Glomerular endothelial cell (primary cell): ENCODE measurements at regions not wholly inside any gene's neighbourhood (a gene's known extent, or its start where the extent isn't known, plus 50 kb on each side); places are given as distances from the start of the nearest gene placed in this dataset.

ENCODE experiments used
- DNase-seq: peaks from one replicate; pipeline ENCODE4 v3.0.0-alpha.2; 2011; ENCODE audit warnings: low read depth, low spot score; ENCODE audit errors: extremely low read depth

DNA sequence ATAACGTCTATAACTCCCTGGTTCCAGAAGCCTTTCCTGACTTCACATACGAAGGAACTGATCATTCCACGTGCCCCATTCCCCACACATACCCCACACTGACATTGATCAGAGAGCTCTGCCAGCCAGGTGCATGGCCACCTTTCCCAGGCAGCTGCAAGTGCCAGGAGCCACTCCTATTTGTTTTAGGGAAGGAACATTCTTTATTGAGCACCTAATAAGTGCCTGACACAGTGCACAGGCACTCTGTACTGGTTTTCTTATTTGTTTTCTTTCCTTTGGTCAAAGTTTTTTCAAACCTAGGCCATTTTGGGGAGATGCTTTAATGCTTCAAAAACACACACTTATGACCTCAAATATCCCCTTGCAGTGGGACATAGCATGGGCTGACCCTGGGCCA lies 50.0 kb downstream of the PITPNM2 start:
- no peak for DNase-seq

- DNase-seq, result no peak
These were observed 50.4 kb downstream of the PITPNM2 start for GRCh38 chr12:123100450-123100849.

DNA sequence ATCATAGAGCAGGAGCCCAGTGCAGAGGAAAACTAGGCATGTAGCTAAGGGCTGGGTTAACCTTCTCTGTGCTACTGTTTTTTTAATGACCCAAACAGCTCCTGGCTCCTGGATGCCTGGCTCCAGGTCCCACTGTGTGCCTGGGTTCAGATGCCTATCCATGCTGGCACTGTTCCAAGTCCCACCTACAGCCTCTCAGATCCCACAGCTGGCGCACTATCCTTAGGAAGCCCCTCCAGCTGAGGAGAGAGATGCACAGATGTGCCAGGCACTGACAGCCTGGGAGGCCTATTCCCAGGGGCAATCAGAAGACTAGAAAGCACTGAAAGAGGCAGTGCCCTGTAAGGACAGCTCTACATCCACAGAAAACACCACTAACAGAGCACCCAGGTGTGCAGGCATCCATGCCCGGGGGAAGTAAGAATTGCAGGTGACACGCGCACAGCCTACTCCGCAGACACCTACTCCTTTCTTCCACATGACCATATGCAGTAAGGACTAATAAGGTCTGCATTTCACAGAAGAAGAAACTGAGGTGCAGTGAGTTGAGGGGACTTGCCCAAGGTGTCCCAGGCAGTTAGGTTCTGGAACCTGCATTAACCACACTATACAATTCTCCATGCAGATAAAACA lies 51.2 kb downstream of the PITPNM2 start:
- DNase-seq, result no peak

DNA sequence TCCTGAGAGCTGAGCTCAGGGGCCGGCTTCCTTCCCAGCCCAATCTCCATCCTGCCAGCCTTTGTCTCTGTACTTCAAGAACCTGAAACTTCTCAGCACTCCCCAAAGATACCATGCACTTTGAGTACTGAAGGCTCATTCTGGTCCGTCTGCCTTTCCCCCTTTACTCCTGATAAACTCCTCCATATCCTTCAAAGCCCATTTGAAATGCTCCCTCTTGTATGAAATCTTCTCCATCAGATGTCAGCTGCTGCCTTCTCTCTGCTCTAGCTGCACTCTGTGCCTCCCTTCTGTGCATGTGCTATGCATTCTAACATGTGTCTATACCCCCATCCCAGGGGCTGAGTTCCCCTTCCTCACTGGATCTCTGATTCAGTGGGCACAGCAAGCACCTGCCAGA lies 52.1 kb downstream of the PITPNM2 start:
- no peak for DNase-seq

- no peak for DNase-seq
These were observed 53.3 kb downstream of the PITPNM2 start for GRCh38 chr12:123097561-123098084.

DNA sequence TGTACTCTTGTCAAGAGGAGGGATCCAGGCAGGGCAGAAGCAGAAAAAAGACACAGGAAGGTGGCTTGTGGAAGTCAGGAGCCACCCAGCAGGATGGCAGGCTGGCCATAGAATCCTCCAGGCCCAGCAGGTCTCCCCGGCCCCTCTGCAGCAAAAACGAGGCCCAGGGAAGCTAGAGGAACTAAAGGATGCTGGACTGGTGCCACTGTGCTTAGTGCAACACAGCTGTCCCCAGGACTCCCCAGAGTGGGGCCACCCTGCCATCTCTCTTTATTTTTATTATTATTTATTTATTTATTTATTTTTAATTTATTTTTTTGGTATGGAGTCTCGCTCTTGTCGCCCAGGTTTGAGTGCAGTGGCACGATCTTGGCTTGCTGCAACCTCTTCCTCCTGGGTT lies 54.1 kb downstream of the PITPNM2 start:
- DNase-seq, result no peak

- DNase-seq, result no peak
These were observed 54.7 kb downstream of the PITPNM2 start for GRCh38 chr12:123096182-123096581.

- DNase-seq, result no peak
These were observed 55.6 kb downstream of the PITPNM2 start for GRCh38 chr12:123095078-123095881.

DNA sequence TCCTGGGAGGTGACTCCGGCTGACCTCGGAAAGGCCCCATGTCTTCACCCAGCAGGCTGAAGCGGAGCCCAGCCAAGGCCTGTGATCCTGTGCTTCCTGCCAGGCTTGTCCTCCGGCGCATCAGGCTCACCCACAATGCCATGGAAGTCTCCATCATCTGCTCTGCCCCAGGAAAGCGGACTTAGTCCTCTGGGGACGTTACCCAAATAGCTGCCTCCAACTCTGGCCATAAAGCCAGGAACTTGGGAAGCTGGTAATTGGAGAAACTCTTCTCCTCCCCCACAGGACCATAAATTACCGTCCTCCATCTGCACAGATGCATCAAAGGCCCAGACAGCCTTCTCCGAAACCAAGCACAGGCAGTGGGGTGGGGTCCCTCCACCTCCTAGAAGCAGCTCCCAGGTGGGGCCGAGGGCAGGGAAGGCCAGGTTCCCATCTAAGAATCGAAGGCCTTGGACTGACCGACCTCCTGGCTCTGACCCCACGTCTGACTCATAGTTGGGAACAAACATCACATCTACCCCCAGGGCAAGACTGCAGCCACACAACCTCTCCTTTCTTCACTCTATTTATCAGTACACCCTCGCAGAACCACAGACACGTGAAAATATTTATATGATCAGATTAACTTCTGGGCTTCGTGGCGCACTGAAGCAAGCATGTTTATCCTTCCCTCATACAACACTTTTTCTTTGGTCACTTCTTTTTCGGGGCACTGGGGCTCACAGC lies 56.4 kb downstream of the PITPNM2 start:
- DNase-seq, result no peak

DNA sequence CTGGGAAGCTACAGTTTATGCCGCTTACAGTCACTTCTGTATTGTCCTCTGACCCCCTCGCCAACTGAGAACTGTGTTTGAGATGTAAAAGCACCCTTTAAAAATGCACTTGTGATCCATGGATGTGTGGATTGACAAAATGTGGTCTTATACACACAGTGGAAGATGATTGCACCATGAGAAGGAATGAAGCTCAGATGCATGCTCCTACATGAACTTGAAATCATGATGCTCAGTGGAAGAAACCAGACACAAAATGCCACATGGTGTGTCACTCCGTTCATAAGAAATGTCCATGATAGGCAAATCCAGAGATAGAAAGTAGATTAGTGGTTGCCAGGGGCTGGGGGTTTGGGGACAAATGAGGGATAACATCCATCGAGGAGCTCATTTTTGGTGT lies 58.0 kb downstream of the PITPNM2 start:
- no peak for DNase-seq

- no peak for DNase-seq
These were observed 59.4 kb downstream of the PITPNM2 start for GRCh38 chr12:123091230-123092150.

- peak; percentile 60 for DNase-seq
These were observed 61.1 kb downstream of the PITPNM2 start for GRCh38 chr12:123089631-123090353.

- DNase-seq, result no peak
These were observed 61.8 kb downstream of the PITPNM2 start for GRCh38 chr12:123089140-123089539.

DNA sequence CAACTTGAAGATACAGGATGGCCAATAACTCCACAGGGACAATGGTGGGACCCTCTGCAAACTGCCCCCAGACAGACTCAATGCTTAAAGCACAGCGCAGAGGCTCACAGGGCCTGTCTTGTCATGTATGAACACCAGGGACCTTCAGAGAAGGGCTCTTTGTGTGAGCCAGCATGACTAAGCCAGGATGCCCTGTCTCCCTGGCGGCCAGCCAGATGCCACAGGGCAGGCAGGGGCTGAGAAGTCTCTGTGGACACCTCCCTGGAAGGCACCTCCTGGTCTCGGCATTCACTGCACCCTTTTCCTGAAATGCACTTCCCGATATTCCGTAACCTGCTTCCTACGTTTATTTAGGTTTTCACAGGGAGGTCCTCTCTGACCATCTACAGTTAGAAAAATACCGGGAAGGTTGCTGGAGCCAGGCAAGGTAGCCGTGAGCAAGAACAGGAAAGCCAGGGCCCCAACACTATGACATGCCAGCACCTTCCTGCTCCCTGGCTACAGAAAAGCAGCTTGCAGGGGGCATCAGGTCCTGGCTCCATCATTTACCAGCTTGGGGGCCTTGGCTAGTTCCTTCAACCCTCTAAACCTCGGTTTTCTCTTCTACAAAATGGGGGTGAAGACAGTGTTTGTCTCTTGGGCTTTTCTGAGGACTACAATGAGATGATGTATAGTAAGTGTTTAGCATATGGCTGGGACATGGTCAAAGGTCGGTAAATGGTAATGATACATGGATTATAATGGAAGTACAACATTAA lies 65.0 kb downstream of the PITPNM2 start:
- no peak for DNase-seq

- DNase-seq, result no peak
These were observed 65.8 kb downstream of the PITPNM2 start for GRCh38 chr12:123085066-123085465.

GRCh38 chr12:123083661-123084571 lies 67.0 kb downstream of the PITPNM2 start:
- DNase-seq, result no peak

DNA sequence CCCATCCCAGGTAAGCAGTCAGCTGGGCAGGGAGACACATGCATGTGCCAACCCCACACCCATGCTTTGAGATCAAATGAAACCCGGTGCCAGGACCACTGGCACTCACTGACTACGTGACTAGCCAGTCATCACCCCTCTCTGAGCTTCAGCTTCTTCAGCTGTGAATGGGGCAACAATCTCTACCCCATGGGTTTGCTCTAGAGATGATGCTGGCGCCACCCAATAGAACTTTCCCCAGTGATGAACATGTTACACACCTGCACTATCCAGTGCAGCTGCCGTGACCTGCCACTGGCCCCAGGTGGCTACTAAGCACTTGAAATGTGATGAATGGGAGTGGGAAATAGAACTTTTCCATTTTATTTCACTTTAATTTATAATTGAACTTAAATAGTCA lies 70.3 kb downstream of the PITPNM2 start:
- DNase-seq, result no peak

GRCh38 chr12:123078531-123079155 lies 72.2 kb downstream of the PITPNM2 start:
- no peak for DNase-seq
